ENCODE measurements at regions not wholly inside any gene's neighbourhood (a gene's known extent, or its start where the extent isn't known, plus 50 kb on each side); places are given as distances from the start of the nearest gene placed in this dataset.

DNA sequence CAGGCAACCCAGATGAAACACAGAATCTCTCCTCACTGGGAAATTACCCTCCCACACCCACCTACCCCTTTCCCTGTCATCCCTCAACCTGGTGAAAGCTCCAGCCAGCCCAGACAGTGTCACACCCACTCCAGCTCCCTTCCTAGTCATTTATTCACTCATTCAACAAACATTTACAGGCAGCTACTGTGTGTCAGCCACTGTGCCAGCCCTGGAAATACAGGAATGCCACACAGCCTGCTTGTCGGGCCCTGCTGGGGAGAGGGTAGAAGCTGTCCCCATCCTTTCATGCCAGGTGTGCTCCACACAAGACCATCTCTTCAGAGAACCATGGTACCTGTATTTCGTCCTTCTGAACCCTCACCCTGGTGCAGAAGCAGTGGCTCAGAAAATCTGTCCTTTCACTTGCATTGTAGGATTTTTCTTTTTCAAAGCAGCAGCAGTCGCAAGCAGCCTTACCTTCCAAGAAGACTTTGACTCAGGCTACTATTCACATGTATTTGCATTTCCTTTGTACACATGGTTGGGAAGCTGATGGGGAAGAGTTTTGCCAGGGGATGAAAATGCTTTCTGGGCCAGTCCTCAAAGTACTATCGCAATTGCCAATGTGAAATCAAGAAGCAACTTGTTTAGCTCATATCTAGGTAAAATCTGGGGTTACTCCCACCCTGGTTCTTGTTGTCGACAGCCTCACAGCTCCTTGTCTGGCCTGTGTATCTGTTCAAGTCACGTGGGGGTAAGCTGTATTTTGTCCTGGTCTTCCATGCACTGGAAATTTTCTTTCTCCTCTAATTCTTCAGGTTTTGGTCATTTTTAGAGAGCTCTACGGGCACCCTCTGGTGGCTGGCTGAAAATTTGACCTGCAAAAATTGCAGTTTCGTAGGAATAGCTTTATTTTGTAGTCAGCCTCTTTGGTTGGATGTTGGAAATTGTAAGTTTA is 147.4 kb upstream of the EGLN3 start:
- intact Hi-C loops (cut with DNase I): no loop called here
- Histone ChIP-seq H3K4me3 (no peak overlapping the region), H3K9me3 (no peaks in the 10 kb centered on the region), H3K27ac (no peak overlapping the region), H3K36me3 (no peaks in the 10 kb centered on the region), H3K27me3 (no peaks in the 10 kb centered on the region), H3K4me1 (no peaks in the 10 kb centered on the region)
- WGBS (ENCODE audit: insufficient coverage, low coverage, low lambda C conversion rate, missing lambda C conversion rate): 38% methylated on average over 8 of the region's 8 CpGs
- TF ChIP-seq, protein P1, sequence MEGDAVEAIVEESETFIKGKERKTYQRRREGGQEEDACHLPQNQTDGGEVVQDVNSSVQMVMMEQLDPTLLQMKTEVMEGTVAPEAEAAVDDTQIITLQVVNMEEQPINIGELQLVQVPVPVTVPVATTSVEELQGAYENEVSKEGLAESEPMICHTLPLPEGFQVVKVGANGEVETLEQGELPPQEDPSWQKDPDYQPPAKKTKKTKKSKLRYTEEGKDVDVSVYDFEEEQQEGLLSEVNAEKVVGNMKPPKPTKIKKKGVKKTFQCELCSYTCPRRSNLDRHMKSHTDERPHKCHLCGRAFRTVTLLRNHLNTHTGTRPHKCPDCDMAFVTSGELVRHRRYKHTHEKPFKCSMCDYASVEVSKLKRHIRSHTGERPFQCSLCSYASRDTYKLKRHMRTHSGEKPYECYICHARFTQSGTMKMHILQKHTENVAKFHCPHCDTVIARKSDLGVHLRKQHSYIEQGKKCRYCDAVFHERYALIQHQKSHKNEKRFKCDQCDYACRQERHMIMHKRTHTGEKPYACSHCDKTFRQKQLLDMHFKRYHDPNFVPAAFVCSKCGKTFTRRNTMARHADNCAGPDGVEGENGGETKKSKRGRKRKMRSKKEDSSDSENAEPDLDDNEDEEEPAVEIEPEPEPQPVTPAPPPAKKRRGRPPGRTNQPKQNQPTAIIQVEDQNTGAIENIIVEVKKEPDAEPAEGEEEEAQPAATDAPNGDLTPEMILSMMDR (IDR thresholded peaks at IDR 0.05): peak; percentile 43 to 62 (median 53)
- TF ChIP-seq POLR2A (IDR thresholded peaks at IDR 0.05): no peak
- ATAC-seq (peak; percentile 38 to 81 (median 48)), DNase-seq (peak in 1 of 3 donors; percentile 25)

DNA sequence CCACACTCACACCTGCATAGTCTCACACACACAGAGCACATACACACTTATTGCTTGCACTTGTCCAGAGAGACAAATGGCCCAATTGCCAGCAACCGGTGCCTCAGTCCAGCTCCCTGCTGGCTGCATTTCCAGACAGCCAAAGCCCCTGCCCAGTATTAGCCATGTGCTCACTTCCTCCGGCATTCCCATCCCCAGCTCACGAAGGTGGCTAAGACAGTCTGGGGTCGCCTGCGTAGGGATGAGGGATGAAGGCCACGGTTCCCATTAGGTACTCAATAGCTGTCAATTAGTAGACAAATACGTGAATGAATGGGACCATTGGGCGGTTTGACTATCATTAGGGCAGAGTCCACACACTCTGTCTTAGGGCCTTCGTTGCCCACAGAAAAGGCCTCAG is 146.8 kb upstream of the EGLN3 start:
- intact Hi-C loops (cut with DNase I): no loop called here
- Histone ChIP-seq H3K9me3 (no peaks in the 10 kb centered on the region), H3K27ac (no peak overlapping the region), H3K4me1 (no peaks in the 10 kb centered on the region), H3K27me3 (no peaks in the 10 kb centered on the region), H3K4me3 (no peak overlapping the region), H3K36me3 (no peaks in the 10 kb centered on the region)
- no peak for TF ChIP-seq POLR2A (IDR thresholded peaks at IDR 0.05)
- TF ChIP-seq, protein P1 (IDR thresholded peaks at IDR 0.05): no peak
- 83% methylated on average over 2 of the region's 9 CpGs for WGBS (ENCODE audit: insufficient coverage, low coverage, low lambda C conversion rate, missing lambda C conversion rate)
- no peak for ATAC-seq
- DNase-seq: no peak

DNA sequence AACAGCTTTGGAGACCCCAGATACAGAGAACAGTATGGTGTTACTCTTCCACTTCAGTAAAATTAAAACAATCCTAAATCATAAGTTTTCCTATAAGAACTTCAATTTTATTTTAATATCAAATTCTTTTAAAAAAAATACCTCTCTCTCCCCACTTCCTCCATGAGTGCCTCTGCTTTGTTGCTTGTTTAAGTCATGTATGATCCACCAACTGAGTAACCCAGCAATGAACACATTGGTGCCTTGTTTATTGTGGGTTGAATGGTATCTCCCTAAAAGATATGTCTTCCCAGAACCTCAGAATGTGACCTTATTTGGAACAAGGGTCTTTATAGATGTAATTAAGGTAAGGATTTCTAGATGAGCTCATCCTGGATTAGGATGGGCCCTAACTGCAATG is 143.5 kb upstream of the EGLN3 start:
- DNase-seq (no peak), ATAC-seq (no peak)
- H3K27me3 ChIP-seq: no peaks in the 10 kb centered on the region
- H3K4me3 ChIP-seq: no peak overlapping the region
- TF ChIP-seq, protein P1 (IDR thresholded peaks at IDR 0.05): no peak
- no peak for TF ChIP-seq POLR2A (IDR thresholded peaks at IDR 0.05)
- no peak overlapping the region for H3K27ac ChIP-seq
- intact Hi-C loops (cut with DNase I): no loop called here
- no peaks in the 10 kb centered on the region for H3K36me3 ChIP-seq
- no peaks in the 10 kb centered on the region for H3K4me1 ChIP-seq
- H3K9me3 ChIP-seq: no peaks in the 10 kb centered on the region

DNA sequence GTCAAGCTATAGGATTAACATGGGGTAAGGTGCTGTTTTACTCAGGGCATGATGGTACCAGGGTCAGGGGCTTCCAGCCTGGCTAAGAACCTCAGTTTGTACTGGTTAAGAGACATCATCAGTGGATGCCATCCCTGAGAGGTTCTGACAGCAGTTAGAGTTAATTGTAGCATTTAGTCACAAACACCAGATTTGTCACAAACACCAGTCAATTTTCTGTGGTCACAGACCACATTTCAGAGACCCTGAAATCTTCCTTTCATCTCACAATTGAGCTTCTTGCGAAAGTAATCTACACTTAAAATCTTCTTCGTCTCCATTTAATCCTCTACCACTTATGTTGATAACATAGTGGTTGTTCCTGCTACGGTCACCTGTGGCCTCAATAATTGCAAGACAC is 143.0 kb upstream of the EGLN3 start:
- DNase-seq: no peak
- intact Hi-C loops (cut with DNase I): no loop called here
- ATAC-seq: no peak
- H3K4me1 ChIP-seq: no peaks in the 10 kb centered on the region
- TF ChIP-seq, protein P1 (IDR thresholded peaks at IDR 0.05): no peak
- TF ChIP-seq POLR2A (IDR thresholded peaks at IDR 0.05): no peak
- no peak overlapping the region for H3K27ac ChIP-seq
- H3K4me3 ChIP-seq: no peak overlapping the region
- no peaks in the 10 kb centered on the region for H3K9me3 ChIP-seq
- WGBS (ENCODE audit: insufficient coverage, low coverage, low lambda C conversion rate, missing lambda C conversion rate): 72% methylated on average over 3 of the region's 3 CpGs
- no peaks in the 10 kb centered on the region for H3K27me3 ChIP-seq
- no peaks in the 10 kb centered on the region for H3K36me3 ChIP-seq

All from right lobe of liver (tissue), 6 donors.